Endothelial cell (in vitro differentiated cells): ENCODE measurements at regions not wholly inside any gene's neighbourhood (a gene's known extent, or its start where the extent isn't known, plus 50 kb on each side); places are given as distances from the start of the nearest gene placed in this dataset.

Source experiments
- DNase-seq: peaks from one replicate; pipeline ENCODE4 v3.0.0; 2021; ENCODE audit warnings: low spot score
- H3K27ac Mint-ChIP-seq: one replicate; pipeline ENCODE4 v1.8.0; 2021; ENCODE audit warnings: mixed read lengths, inconsistent platforms; ENCODE audit not compliant: unreplicated experiment
- H3K27me3 Mint-ChIP-seq: one replicate; pipeline ENCODE4 v1.8.0; 2021; ENCODE audit warnings: mild to moderate bottlenecking, moderate library complexity, mixed read lengths, inconsistent platforms; ENCODE audit not compliant: unreplicated experiment
- H3K36me3 Mint-ChIP-seq: one replicate; pipeline ENCODE4 v1.8.0; 2021; ENCODE audit warnings: mild to moderate bottlenecking, low read depth, mixed read lengths, inconsistent platforms; ENCODE audit not compliant: unreplicated experiment
- H3K4me1 Mint-ChIP-seq: one replicate; pipeline ENCODE4 v1.8.0; 2021; ENCODE audit warnings: mild to moderate bottlenecking, mixed read lengths, inconsistent platforms; ENCODE audit not compliant: unreplicated experiment
- H3K4me3 Mint-ChIP-seq: one replicate; pipeline ENCODE4 v1.8.0; 2021; ENCODE audit warnings: mild to moderate bottlenecking, mixed read lengths, inconsistent platforms; ENCODE audit not compliant: unreplicated experiment
- H3K9me3 Mint-ChIP-seq: one replicate; pipeline ENCODE4 v1.8.0; 2021; ENCODE audit warnings: mixed read lengths, inconsistent platforms; ENCODE audit not compliant: unreplicated experiment
- CTCF ChIP-seq: fragments of 200-600 bp; sonication (generic); IDR thresholded peaks from one replicate; pipeline ENCODE4 v1.5.0; 2021; ENCODE audit warnings: antibody characterized with exemption; ENCODE audit not compliant: unreplicated experiment

GRCh38 chr1:101311146-101311920 is 74.5 kb downstream of the S1PR1 start:
- no peak for DNase-seq
- H3K4me3 Mint-ChIP-seq = no peak overlapping the region
- no peaks in the 10 kb centered on the region for H3K9me3 Mint-ChIP-seq
- TF ChIP-seq CTCF = no peak
- peaks cover 8% of the 10 kb centered on the region for H3K27me3 Mint-ChIP-seq
- H3K27ac Mint-ChIP-seq = no peak overlapping the region
- H3K36me3 Mint-ChIP-seq = no peaks in the 10 kb centered on the region
- H3K4me1 Mint-ChIP-seq = peaks cover 31% of the 10 kb centered on the region

GRCh38 chr1:101312147-101312546 is 75.3 kb downstream of the S1PR1 start:
- Mint-ChIP-seq H3K27me3 (peaks cover 8% of the 10 kb centered on the region), H3K4me1 (peaks cover 25% of the 10 kb centered on the region), H3K36me3 (no peaks in the 10 kb centered on the region), H3K9me3 (no peaks in the 10 kb centered on the region), H3K27ac (no peak overlapping the region), H3K4me3 (no peak overlapping the region)
- no peak for TF ChIP-seq CTCF
- no peak for DNase-seq

- TF ChIP-seq CTCF = no peak
- Mint-ChIP-seq H3K4me3 (no peak overlapping the region), H3K36me3 (no peaks in the 10 kb centered on the region), H3K9me3 (no peaks in the 10 kb centered on the region), H3K27ac (no peak overlapping the region), H3K27me3 (peaks cover 5% of the 10 kb centered on the region), H3K4me1 (peaks cover 21% of the 10 kb centered on the region)
- DNase-seq = no peak
These were observed 76.5 kb downstream of the S1PR1 start for GRCh38 chr1:101313356-101313755.

- Mint-ChIP-seq H3K4me1 (peaks cover 21% of the 10 kb centered on the region), H3K4me3 (no peak overlapping the region), H3K27ac (no peak overlapping the region), H3K9me3 (no peaks in the 10 kb centered on the region), H3K27me3 (no peaks in the 10 kb centered on the region), H3K36me3 (no peaks in the 10 kb centered on the region)
- no peak for TF ChIP-seq CTCF
- DNase-seq = no peak
These were observed 77.4 kb downstream of the S1PR1 start for GRCh38 chr1:101314244-101314643.

- Mint-ChIP-seq H3K36me3 (no peaks in the 10 kb centered on the region), H3K27ac (no peak overlapping the region), H3K4me1 (peaks cover 4% of the 10 kb centered on the region), H3K27me3 (no peaks in the 10 kb centered on the region), H3K9me3 (no peaks in the 10 kb centered on the region), H3K4me3 (no peak overlapping the region)
- TF ChIP-seq CTCF = no peak
- DNase-seq = no peak
These were observed 79.4 kb downstream of the S1PR1 start for GRCh38 chr1:101316256-101316655.
